ENCODE measurements at regions not wholly inside any gene's neighbourhood (a gene's known extent, or its start where the extent isn't known, plus 50 kb on each side); places are given as distances from the start of the nearest gene placed in this dataset.
"Not testable (repeated sequence)": the region's sequence is repeated elsewhere in the genome, so short reads cannot be mapped to it uniquely, and the experiment has no call there.

DNA sequence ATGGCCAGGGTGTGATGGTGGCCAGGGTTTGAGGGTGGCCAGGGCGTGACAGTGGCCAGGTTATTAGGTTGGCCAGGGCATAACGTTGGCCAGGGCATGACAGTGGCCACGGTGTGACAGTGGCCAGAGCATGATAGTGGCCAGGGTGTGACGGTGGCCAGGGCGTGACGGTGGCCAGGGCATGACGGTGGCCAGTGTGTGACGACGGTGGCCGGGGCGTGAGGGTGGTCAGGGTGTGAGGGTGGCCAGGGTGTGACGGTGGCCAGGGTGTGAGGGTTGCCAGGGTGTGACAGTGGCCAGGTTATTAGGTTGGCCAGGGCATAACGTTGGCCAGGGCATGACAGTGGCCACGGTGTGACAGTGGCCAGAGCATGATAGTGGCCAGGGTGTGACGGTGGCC, 642.8 kb downstream of the TBC1D22A start:
- H4K8ac ChIP-seq (ENCODE audit: low read depth in 2 of 2, low read length in 2 of 2); H3K18ac ChIP-seq (ENCODE audit: low read depth, low read length); H3K56ac ChIP-seq (ENCODE audit: extremely low read depth, insufficient read depth, low read length); H3K27me3 ChIP-seq (ENCODE audit: control insufficient read depth, insufficient read depth, low read length); H3K4me1 ChIP-seq (ENCODE audit: control insufficient read depth, insufficient read depth, low read length); DNase-seq; H4K91ac ChIP-seq (ENCODE audit: insufficient read depth, low read depth, low read length); dilution Hi-C loops (cut with HindIII; ENCODE audit: low sequenced_read_pairs, unreplicated experiment); H3K79me1 ChIP-seq (ENCODE audit: low read depth in 1 of 2, low read length in 2 of 2); H2AK9ac ChIP-seq (replicated peaks; ENCODE audit: low read depth, low read length, poor library complexity); H3K4me3 ChIP-seq (ENCODE audit: insufficient read depth, low read depth, low read length); in situ Hi-C loops (cut with MboI; ENCODE audit: low sequenced_read_pairs); intact Hi-C loops (cut with micrococcal nuclease); H2BK5ac ChIP-seq (ENCODE audit: low read depth, low read length, poor library complexity, severe bottlenecking); H3K9me1 ChIP-seq (ENCODE audit: insufficient read depth, low read length); H3K4me2 ChIP-seq (ENCODE audit: low read depth, low read length); H2AK5ac ChIP-seq (ENCODE audit: low read depth, low read length); H3K23ac ChIP-seq (ENCODE audit: low read depth, low read length); CTCF ChIA-PET; H2BK15ac ChIP-seq (ENCODE audit: low read depth, low read length); H2BK20ac ChIP-seq (ENCODE audit: low read depth, low read length); ATAC-seq (ENCODE audit: low read depth); H2AFZ ChIP-seq (replicated peaks; ENCODE audit: low read length, poor library complexity); POLR2A ChIA-PET (ENCODE audit: unreplicated experiment); H4K20me1 ChIP-seq (ENCODE audit: insufficient read depth, low read length); BruUV-seq (replicated peaks); H3K14ac ChIP-seq (replicated peaks; ENCODE audit: low read depth, low read length); H3K4ac ChIP-seq (ENCODE audit: low read depth, low read length); H2BK120ac ChIP-seq (ENCODE audit: low read depth, low read length); H4K5ac ChIP-seq (ENCODE audit: low read depth, low read length); H3K36me3 ChIP-seq (ENCODE audit: control insufficient read depth, insufficient read depth, low read length); H3K9ac ChIP-seq (ENCODE audit: low read depth, low read length); H3K27ac ChIP-seq (ENCODE audit: insufficient read depth, low read length): not testable (repeated sequence)
- H3K9me3 ChIP-seq (ENCODE audit: control insufficient read depth, insufficient read depth, low read length) = peaks cover 19% of the 10 kb centered on the region
- WGBS, 2 experiments (ENCODE audit: extremely low coverage in 2 of 2, insufficient read length in 1 of 2) = 30% methylated on average over 2 of the region's 15 CpGs; no CpG with 5 or more reads in 1 of the 2 experiments

Measured in IMR-90 (cell line).